ENCODE measurements at regions not wholly inside any gene's neighbourhood (a gene's known extent, or its start where the extent isn't known, plus 50 kb on each side); places are given as distances from the start of the nearest gene placed in this dataset.

GRCh38 chr16:9525037-9525436, 433.6 kb downstream of the HAPSTR1 start:
- H3K9me3 ChIP-seq (ENCODE audit: insufficient read depth, low read length, severe bottlenecking) = no peaks in the 10 kb centered on the region
- H3K4me2 ChIP-seq (ENCODE audit: insufficient read depth, low read length) = no peak overlapping the region
- H4K20me1 ChIP-seq (ENCODE audit: insufficient read depth, low read length) = no peaks in the 10 kb centered on the region
- H2AFZ ChIP-seq (ENCODE audit: low read depth, low read length) = no peak overlapping the region
- no peak overlapping the region for H3K27ac ChIP-seq (ENCODE audit: low read length)
- no peaks in the 10 kb centered on the region for H3K4me1 ChIP-seq (ENCODE audit: insufficient read depth, low read length)
- no peak for DNase-seq
- ATAC-seq (ENCODE audit: insufficient read depth, low read depth) = no peak
- no peak overlapping the region for H3K9ac ChIP-seq (ENCODE audit: low read depth, low read length)
- TF ChIP-seq CTCF (IDR thresholded peaks at IDR 0.05; ENCODE audit: borderline replicate concordance, extremely low read depth, low read length, poor library complexity, severe bottlenecking) = no peak
- H3K79me2 ChIP-seq (ENCODE audit: insufficient read depth, low read length) = no peaks in the 10 kb centered on the region
- H3K27me3 ChIP-seq (ENCODE audit: insufficient read depth, low read length, poor library complexity) = no peaks in the 10 kb centered on the region
- H3K4me3 ChIP-seq (ENCODE audit: low read depth in 1 of 2, low read length in 2 of 2) = no peak overlapping the region
- no peaks in the 10 kb centered on the region for H3K36me3 ChIP-seq (ENCODE audit: insufficient read depth, low read length)

GRCh38 chr16:9526791-9527190, 435.3 kb downstream of the HAPSTR1 start:
- Histone ChIP-seq H3K9ac (ENCODE audit: low read depth, low read length) (no peak overlapping the region), H4K20me1 (ENCODE audit: insufficient read depth, low read length) (no peaks in the 10 kb centered on the region), H3K4me1 (ENCODE audit: insufficient read depth, low read length) (no peaks in the 10 kb centered on the region), H3K27me3 (ENCODE audit: insufficient read depth, low read length, poor library complexity) (no peaks in the 10 kb centered on the region), H3K27ac (ENCODE audit: low read length) (no peak overlapping the region), H3K4me3 (ENCODE audit: low read depth in 1 of 2, low read length in 2 of 2) (no peak overlapping the region), H3K9me3 (ENCODE audit: insufficient read depth, low read length, severe bottlenecking) (no peaks in the 10 kb centered on the region), H3K4me2 (ENCODE audit: insufficient read depth, low read length) (no peak overlapping the region), H2AFZ (ENCODE audit: low read depth, low read length) (no peak overlapping the region), H3K79me2 (ENCODE audit: insufficient read depth, low read length) (no peaks in the 10 kb centered on the region), H3K36me3 (ENCODE audit: insufficient read depth, low read length) (no peaks in the 10 kb centered on the region)
- ATAC-seq (ENCODE audit: insufficient read depth, low read depth) (no peak), DNase-seq (no peak)
- TF ChIP-seq CTCF (IDR thresholded peaks at IDR 0.05; ENCODE audit: borderline replicate concordance, extremely low read depth, low read length, poor library complexity, severe bottlenecking) = no peak
- TF ChIP-seq EZH2 (IDR thresholded peaks at IDR 0.05; ENCODE audit: borderline replicate concordance, low read depth, low read length, severe bottlenecking) = no peak

- TF ChIP-seq EZH2 (IDR thresholded peaks at IDR 0.05; ENCODE audit: borderline replicate concordance, low read depth, low read length, severe bottlenecking) (no peak), CTCF (IDR thresholded peaks at IDR 0.05; ENCODE audit: borderline replicate concordance, extremely low read depth, low read length, poor library complexity, severe bottlenecking) (no peak)
- Histone ChIP-seq H3K27ac (ENCODE audit: low read length) (no peak overlapping the region), H3K9ac (ENCODE audit: low read depth, low read length) (no peak overlapping the region), H2AFZ (ENCODE audit: low read depth, low read length) (no peak overlapping the region), H4K20me1 (ENCODE audit: insufficient read depth, low read length) (no peaks in the 10 kb centered on the region), H3K4me1 (ENCODE audit: insufficient read depth, low read length) (no peaks in the 10 kb centered on the region), H3K36me3 (ENCODE audit: insufficient read depth, low read length) (no peaks in the 10 kb centered on the region), H3K4me2 (ENCODE audit: insufficient read depth, low read length) (no peak overlapping the region), H3K9me3 (ENCODE audit: insufficient read depth, low read length, severe bottlenecking) (peaks cover 4% of the 10 kb centered on the region), H3K79me2 (ENCODE audit: insufficient read depth, low read length) (no peaks in the 10 kb centered on the region), H3K4me3 (ENCODE audit: low read depth in 1 of 2, low read length in 2 of 2) (no peak overlapping the region), H3K27me3 (ENCODE audit: insufficient read depth, low read length, poor library complexity) (no peaks in the 10 kb centered on the region)
- DNase-seq (no peak), ATAC-seq (ENCODE audit: insufficient read depth, low read depth) (no peak)
Observed at GRCh38 chr16:9527976-9528375, 436.5 kb downstream of the HAPSTR1 start.

GRCh38 chr16:9528511-9529079, 437.2 kb downstream of the HAPSTR1 start:
- no peak overlapping the region for H3K4me2 ChIP-seq (ENCODE audit: insufficient read depth, low read length)
- TF ChIP-seq CTCF (IDR thresholded peaks at IDR 0.05; ENCODE audit: borderline replicate concordance, extremely low read depth, low read length, poor library complexity, severe bottlenecking) (no peak), EZH2 (IDR thresholded peaks at IDR 0.05; ENCODE audit: borderline replicate concordance, low read depth, low read length, severe bottlenecking) (no peak)
- DNase-seq = no peak

More at GRCh38 chr16:9528511-9529079, 437.2 kb downstream of the HAPSTR1 start:
- Histone ChIP-seq H3K27me3 (ENCODE audit: insufficient read depth, low read length, poor library complexity) (no peaks in the 10 kb centered on the region), H2AFZ (ENCODE audit: low read depth, low read length) (no peak overlapping the region), H3K36me3 (ENCODE audit: insufficient read depth, low read length) (no peaks in the 10 kb centered on the region), H3K27ac (ENCODE audit: low read length) (no peak overlapping the region), H3K9me3 (ENCODE audit: insufficient read depth, low read length, severe bottlenecking) (peaks cover 4% of the 10 kb centered on the region), H3K4me3 (ENCODE audit: low read depth in 1 of 2, low read length in 2 of 2) (no peak overlapping the region), H3K4me1 (ENCODE audit: insufficient read depth, low read length) (no peaks in the 10 kb centered on the region), H3K9ac (ENCODE audit: low read depth, low read length) (no peak overlapping the region), H3K79me2 (ENCODE audit: insufficient read depth, low read length) (no peaks in the 10 kb centered on the region), H4K20me1 (ENCODE audit: insufficient read depth, low read length) (no peaks in the 10 kb centered on the region)
- ATAC-seq (ENCODE audit: insufficient read depth, low read depth) = no peak

Measured in DND-41 (cell line).